ENCODE measurements at regions not wholly inside any gene's neighbourhood (a gene's known extent, or its start where the extent isn't known, plus 50 kb on each side); places are given as distances from the start of the nearest gene placed in this dataset.

- no peaks in the 10 kb centered on the region for H3K4me1 ChIP-seq (ENCODE audit: insufficient read depth, low read length, poor library complexity, severe bottlenecking)
- BruUV-seq (replicated peaks), result no TSS peak
- H3K27ac ChIP-seq (ENCODE audit: low read depth, low read length, poor library complexity, severe bottlenecking), result no peak overlapping the region
- H4K20me1 ChIP-seq (ENCODE audit: insufficient read depth, low read length), result no peaks in the 10 kb centered on the region
- H3K4me2 ChIP-seq (ENCODE audit: low read length), result no peak overlapping the region
- no peak for TF ChIP-seq CTCF (conservative IDR thresholded peaks at IDR 0.05; ENCODE audit: low read length)
- TF ChIP-seq EZH2phosphoT487 (IDR thresholded peaks at IDR 0.05; ENCODE audit: borderline replicate concordance, low read depth, low read length), result no peak
- no peaks in the 10 kb centered on the region for H3K9me3 ChIP-seq (ENCODE audit: low read length)
- no peak overlapping the region for H2AFZ ChIP-seq (ENCODE audit: low read length)
- ChIA-PET CTCF (ENCODE audit: unreplicated experiment) (no interaction called here), POLR2A (no interaction called here)
- no peaks in the 10 kb centered on the region for H3K9me2 ChIP-seq (ENCODE audit: insufficient read depth, low read length)
- intact Hi-C loops (cut with micrococcal nuclease; ENCODE audit: unreplicated experiment), result no loop called here
- H3K79me2 ChIP-seq (ENCODE audit: insufficient read depth, low read depth, low read length), result no peaks in the 10 kb centered on the region
- no peak for DNase-seq (ENCODE audit: low spot score)
- no peaks in the 10 kb centered on the region for H3K36me3 ChIP-seq (ENCODE audit: insufficient read depth, low read length)
- no peak overlapping the region for H3K4me3 ChIP-seq (ENCODE audit: low read depth, low read length, poor library complexity, severe bottlenecking)
Measured at GRCh38 chr1:188991221-188991930, 1486.3 kb downstream of the BRINP3 start.

- TF ChIP-seq EZH2phosphoT487 (IDR thresholded peaks at IDR 0.05; ENCODE audit: borderline replicate concordance, low read depth, low read length) (no peak), CTCF (conservative IDR thresholded peaks at IDR 0.05; ENCODE audit: low read length) (no peak)
- Histone ChIP-seq H3K79me2 (ENCODE audit: insufficient read depth, low read depth, low read length) (no peaks in the 10 kb centered on the region), H3K4me1 (ENCODE audit: insufficient read depth, low read length, poor library complexity, severe bottlenecking) (no peaks in the 10 kb centered on the region), H3K9me2 (ENCODE audit: insufficient read depth, low read length) (no peaks in the 10 kb centered on the region), H3K9me3 (ENCODE audit: low read length) (no peaks in the 10 kb centered on the region), H3K4me2 (ENCODE audit: low read length) (no peak overlapping the region), H3K4me3 (ENCODE audit: low read depth, low read length, poor library complexity, severe bottlenecking) (no peak overlapping the region), H3K36me3 (ENCODE audit: insufficient read depth, low read length) (no peaks in the 10 kb centered on the region), H2AFZ (ENCODE audit: low read length) (no peak overlapping the region), H4K20me1 (ENCODE audit: insufficient read depth, low read length) (no peaks in the 10 kb centered on the region), H3K27ac (ENCODE audit: low read depth, low read length, poor library complexity, severe bottlenecking) (no peak overlapping the region)
- ChIA-PET CTCF (ENCODE audit: unreplicated experiment) (no interaction called here), POLR2A (no interaction called here)
- intact Hi-C loops (cut with micrococcal nuclease; ENCODE audit: unreplicated experiment), result no loop called here
- BruUV-seq (replicated peaks), result no TSS peak
- DNase-seq (ENCODE audit: low spot score), result no peak
Measured at GRCh38 chr1:189007824-189008223, 1469.8 kb downstream of the BRINP3 start.

DNA sequence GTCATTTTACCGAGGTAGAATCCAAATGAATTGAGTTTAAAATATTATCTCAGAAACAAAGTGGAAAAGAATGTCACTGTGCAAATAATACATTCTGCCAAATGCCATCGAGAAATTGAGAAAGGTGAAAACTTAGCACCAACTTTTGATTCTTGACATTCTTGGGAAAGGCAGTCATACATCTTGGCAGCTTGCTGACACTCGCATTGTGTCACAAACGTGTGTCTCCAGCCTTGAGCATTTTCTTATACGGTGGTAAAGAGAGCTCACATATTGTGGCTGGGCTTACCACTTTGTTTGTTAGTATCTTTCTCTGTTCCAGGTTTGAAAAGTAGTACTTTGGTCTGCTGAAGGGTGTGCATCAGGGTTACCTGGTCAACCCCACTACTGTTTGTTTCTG is 1456.1 kb downstream of the BRINP3 start:
- DNase-seq (ENCODE audit: low spot score), result no peak
- Histone ChIP-seq H3K9me3 (ENCODE audit: low read length) (no peaks in the 10 kb centered on the region), H3K4me2 (ENCODE audit: low read length) (no peak overlapping the region), H2AFZ (ENCODE audit: low read length) (no peak overlapping the region), H4K20me1 (ENCODE audit: insufficient read depth, low read length) (no peaks in the 10 kb centered on the region), H3K9me2 (ENCODE audit: insufficient read depth, low read length) (no peaks in the 10 kb centered on the region), H3K79me2 (ENCODE audit: insufficient read depth, low read depth, low read length) (no peaks in the 10 kb centered on the region), H3K36me3 (ENCODE audit: insufficient read depth, low read length) (no peaks in the 10 kb centered on the region), H3K27ac (ENCODE audit: low read depth, low read length, poor library complexity, severe bottlenecking) (no peak overlapping the region), H3K4me3 (ENCODE audit: low read depth, low read length, poor library complexity, severe bottlenecking) (no peak overlapping the region), H3K4me1 (ENCODE audit: insufficient read depth, low read length, poor library complexity, severe bottlenecking) (no peaks in the 10 kb centered on the region)
- no peak for TF ChIP-seq CTCF (conservative IDR thresholded peaks at IDR 0.05; ENCODE audit: low read length)
- no peak for TF ChIP-seq EZH2phosphoT487 (IDR thresholded peaks at IDR 0.05; ENCODE audit: borderline replicate concordance, low read depth, low read length)
- CTCF ChIA-PET (ENCODE audit: unreplicated experiment), result no interaction called here
- intact Hi-C loops (cut with micrococcal nuclease; ENCODE audit: unreplicated experiment), result no loop called here
- BruUV-seq (replicated peaks), result no TSS peak
- POLR2A ChIA-PET, result no interaction called here

Data from OCI-LY7 (cell line).